ENCODE measurements at regions not wholly inside any gene's neighbourhood (a gene's known extent, or its start where the extent isn't known, plus 50 kb on each side); places are given as distances from the start of the nearest gene placed in this dataset.

DNA sequence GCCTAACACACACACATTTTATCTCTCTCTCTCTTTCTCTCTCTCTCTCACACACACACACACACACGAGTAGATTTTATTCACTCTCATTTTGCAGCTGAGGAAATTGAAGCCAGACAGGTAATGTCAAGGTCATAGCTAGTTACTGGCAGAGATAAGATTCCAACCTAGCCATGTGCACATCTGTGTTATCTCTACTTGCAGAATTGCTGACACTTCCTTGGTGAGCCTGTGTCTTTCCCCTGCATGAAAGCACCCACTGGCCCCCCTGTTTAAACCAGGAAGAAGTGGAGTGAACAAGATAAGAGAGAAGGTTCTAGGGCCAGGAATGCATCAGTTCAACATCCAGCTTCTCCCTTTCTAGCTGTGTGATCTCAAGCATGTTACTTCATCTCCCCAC, 423.7 kb downstream of the TXNL1 start:
- H3K79me2 ChIP-seq (ENCODE audit: low read depth) = no peaks in the 10 kb centered on the region
- Mint-ChIP-seq H3K9me3 (peaks cover 5% of the 10 kb centered on the region), H3K27ac (no peak overlapping the region), H3K27me3 (ENCODE audit: insufficient read depth, low read depth) (no peaks in the 10 kb centered on the region), H3K4me1 (no peaks in the 10 kb centered on the region), H3K4me3 (no peak overlapping the region), H3K36me3 (no peaks in the 10 kb centered on the region)
- no peaks in the 10 kb centered on the region for H4K20me1 ChIP-seq (ENCODE audit: low read depth)
- H3K4me3 ChIP-seq = no peak overlapping the region
- H2AFZ ChIP-seq (replicated peaks) = no peak overlapping the region
- TF ChIP-seq EZH2 (IDR thresholded peaks at IDR 0.05) (no peak), EZH2phosphoT487 (IDR thresholded peaks at IDR 0.05) (no peak)
- TF ChIP-seq, protein P1, sequence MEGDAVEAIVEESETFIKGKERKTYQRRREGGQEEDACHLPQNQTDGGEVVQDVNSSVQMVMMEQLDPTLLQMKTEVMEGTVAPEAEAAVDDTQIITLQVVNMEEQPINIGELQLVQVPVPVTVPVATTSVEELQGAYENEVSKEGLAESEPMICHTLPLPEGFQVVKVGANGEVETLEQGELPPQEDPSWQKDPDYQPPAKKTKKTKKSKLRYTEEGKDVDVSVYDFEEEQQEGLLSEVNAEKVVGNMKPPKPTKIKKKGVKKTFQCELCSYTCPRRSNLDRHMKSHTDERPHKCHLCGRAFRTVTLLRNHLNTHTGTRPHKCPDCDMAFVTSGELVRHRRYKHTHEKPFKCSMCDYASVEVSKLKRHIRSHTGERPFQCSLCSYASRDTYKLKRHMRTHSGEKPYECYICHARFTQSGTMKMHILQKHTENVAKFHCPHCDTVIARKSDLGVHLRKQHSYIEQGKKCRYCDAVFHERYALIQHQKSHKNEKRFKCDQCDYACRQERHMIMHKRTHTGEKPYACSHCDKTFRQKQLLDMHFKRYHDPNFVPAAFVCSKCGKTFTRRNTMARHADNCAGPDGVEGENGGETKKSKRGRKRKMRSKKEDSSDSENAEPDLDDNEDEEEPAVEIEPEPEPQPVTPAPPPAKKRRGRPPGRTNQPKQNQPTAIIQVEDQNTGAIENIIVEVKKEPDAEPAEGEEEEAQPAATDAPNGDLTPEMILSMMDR (IDR thresholded peaks at IDR 0.05) = no peak
- H3K4me1 ChIP-seq = no peaks in the 10 kb centered on the region
- no peaks in the 10 kb centered on the region for H3K36me3 ChIP-seq
- H3K27ac ChIP-seq = no peak overlapping the region
- H3K27me3 ChIP-seq = no peaks in the 10 kb centered on the region
- DNase-seq (ENCODE audit: low spot score) = no peak
- no peaks in the 10 kb centered on the region for H3F3A ChIP-seq (ENCODE audit: low read depth)
- no peaks in the 10 kb centered on the region for H3K9me3 ChIP-seq (ENCODE audit: low read depth)
- no peak overlapping the region for H3K9ac ChIP-seq
- no peak overlapping the region for H3K4me2 ChIP-seq

DNA sequence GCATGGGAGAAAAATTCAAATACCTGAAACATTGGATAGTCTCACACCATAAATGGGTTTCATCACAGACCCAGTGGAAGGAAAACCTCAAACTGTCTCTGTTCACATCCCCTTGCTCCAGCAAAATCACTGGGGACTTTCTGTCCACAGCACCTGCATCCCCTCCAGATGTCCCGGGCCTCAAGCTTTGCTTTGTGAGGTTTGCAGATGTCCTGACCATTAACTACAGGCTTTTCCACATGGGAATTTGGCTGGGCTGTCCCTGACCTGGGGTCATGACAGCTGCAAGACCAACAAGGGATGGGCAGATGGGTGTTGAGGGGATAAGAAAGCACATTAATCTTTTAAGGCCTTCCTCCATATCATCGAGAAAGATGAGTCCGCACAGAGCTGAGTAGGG, 427.9 kb downstream of the TXNL1 start:
- no peaks in the 10 kb centered on the region for H3K79me2 ChIP-seq (ENCODE audit: low read depth)
- H3K4me1 Mint-ChIP-seq = no peaks in the 10 kb centered on the region
- no peaks in the 10 kb centered on the region for H3K27me3 ChIP-seq
- H2AFZ ChIP-seq (replicated peaks) = no peak overlapping the region
- no peaks in the 10 kb centered on the region for H4K20me1 ChIP-seq (ENCODE audit: low read depth)
- no peaks in the 10 kb centered on the region for H3K4me1 ChIP-seq
- H3K9me3 Mint-ChIP-seq = no peaks in the 10 kb centered on the region
- no peak overlapping the region for H3K27ac ChIP-seq
- H3K27me3 Mint-ChIP-seq (ENCODE audit: insufficient read depth, low read depth) = peaks cover 2% of the 10 kb centered on the region
- no peak overlapping the region for H3K4me3 ChIP-seq
- DNase-seq (ENCODE audit: low spot score) = no peak
- H3K36me3 Mint-ChIP-seq = no peaks in the 10 kb centered on the region
- no peak overlapping the region for H3K9ac ChIP-seq
- no peak overlapping the region for H3K27ac Mint-ChIP-seq
- H3K4me2 ChIP-seq = no peak overlapping the region
- no peak overlapping the region for H3K4me3 Mint-ChIP-seq
- no peaks in the 10 kb centered on the region for H3F3A ChIP-seq (ENCODE audit: low read depth)
- H3K9me3 ChIP-seq (ENCODE audit: low read depth) = no peaks in the 10 kb centered on the region
- no peaks in the 10 kb centered on the region for H3K36me3 ChIP-seq
- TF ChIP-seq, protein P1 (IDR thresholded peaks at IDR 0.05) = no peak
- TF ChIP-seq EZH2phosphoT487 (IDR thresholded peaks at IDR 0.05) (no peak), EZH2 (IDR thresholded peaks at IDR 0.05) (no peak)

DNA sequence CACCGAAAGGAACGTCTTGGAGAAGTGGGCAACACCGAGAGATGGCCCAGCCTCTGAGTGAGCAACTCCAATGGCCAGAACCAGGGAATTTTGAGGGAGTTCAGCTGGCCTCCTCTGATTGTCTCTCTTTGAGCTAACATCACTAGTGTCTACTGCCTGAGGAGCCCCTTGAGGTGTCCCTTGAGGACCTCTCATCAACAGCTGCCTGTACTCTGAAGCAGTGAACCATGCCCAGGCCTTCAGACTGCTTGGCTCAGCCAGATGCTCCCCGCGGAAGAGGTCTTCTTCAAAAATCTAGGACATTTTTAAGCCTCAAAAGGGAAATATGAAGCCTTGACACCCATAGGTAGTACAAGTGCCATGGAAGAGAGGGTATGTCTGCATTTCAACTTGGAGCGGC, 430.4 kb downstream of the TXNL1 start:
- H3K4me1 Mint-ChIP-seq = no peaks in the 10 kb centered on the region
- no peaks in the 10 kb centered on the region for H3K9me3 Mint-ChIP-seq
- H3K4me3 ChIP-seq = no peak overlapping the region
- no peak for DNase-seq (ENCODE audit: low spot score)
- H2AFZ ChIP-seq (replicated peaks) = no peak overlapping the region
- no peak overlapping the region for H3K27ac ChIP-seq
- H4K20me1 ChIP-seq (ENCODE audit: low read depth) = no peaks in the 10 kb centered on the region
- no peak overlapping the region for H3K27ac Mint-ChIP-seq
- H3K79me2 ChIP-seq (ENCODE audit: low read depth) = no peaks in the 10 kb centered on the region
- TF ChIP-seq EZH2 (IDR thresholded peaks at IDR 0.05) = no peak
- TF ChIP-seq EZH2phosphoT487 (IDR thresholded peaks at IDR 0.05) = no peak
- TF ChIP-seq, protein P1 (IDR thresholded peaks at IDR 0.05) = no peak
- H3K36me3 ChIP-seq = no peaks in the 10 kb centered on the region
- H3K27me3 ChIP-seq = no peaks in the 10 kb centered on the region
- H3K4me2 ChIP-seq = no peak overlapping the region
- peaks cover 5% of the 10 kb centered on the region for H3K27me3 Mint-ChIP-seq (ENCODE audit: insufficient read depth, low read depth)
- H3K4me3 Mint-ChIP-seq = no peak overlapping the region
- H3K9ac ChIP-seq = no peak overlapping the region
- H3K4me1 ChIP-seq = no peaks in the 10 kb centered on the region
- H3K36me3 Mint-ChIP-seq = no peaks in the 10 kb centered on the region
- no peaks in the 10 kb centered on the region for H3F3A ChIP-seq (ENCODE audit: low read depth)
- H3K9me3 ChIP-seq (ENCODE audit: low read depth) = no peaks in the 10 kb centered on the region

DNA sequence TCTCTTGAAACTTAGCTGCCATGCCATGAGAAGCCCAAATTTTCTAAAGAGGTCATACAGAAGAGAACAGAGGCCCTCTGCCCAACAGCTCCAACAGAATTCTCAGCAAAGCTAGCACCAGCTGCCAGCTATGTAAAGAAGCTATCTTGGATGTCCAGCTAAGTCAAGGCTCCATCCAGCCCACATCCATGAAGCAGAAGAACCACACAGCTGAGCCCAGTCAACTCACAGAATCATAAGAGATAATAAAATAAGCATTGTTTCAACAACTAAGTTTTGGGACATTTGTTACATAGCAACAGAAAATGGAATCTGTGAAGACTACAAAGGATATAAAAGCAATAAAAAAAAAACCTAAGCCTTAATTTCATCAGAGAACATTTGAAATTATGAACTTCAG, 434.3 kb downstream of the TXNL1 start:
- DNase-seq (ENCODE audit: low spot score) = no peak
- H3K36me3 Mint-ChIP-seq = no peaks in the 10 kb centered on the region
- Histone ChIP-seq H4K20me1 (ENCODE audit: low read depth) (no peaks in the 10 kb centered on the region), H3F3A (ENCODE audit: low read depth) (no peaks in the 10 kb centered on the region), H3K79me2 (ENCODE audit: low read depth) (no peaks in the 10 kb centered on the region), H3K36me3 (no peaks in the 10 kb centered on the region), H3K4me2 (no peak overlapping the region), H3K4me3 (no peak overlapping the region), H3K9ac (no peak overlapping the region), H3K9me3 (ENCODE audit: low read depth) (no peaks in the 10 kb centered on the region), H3K27me3 (no peaks in the 10 kb centered on the region), H2AFZ (replicated peaks) (no peak overlapping the region), H3K27ac (no peak overlapping the region), H3K4me1 (no peaks in the 10 kb centered on the region)
- H3K27ac Mint-ChIP-seq = no peak overlapping the region
- no peaks in the 10 kb centered on the region for H3K9me3 Mint-ChIP-seq
- TF ChIP-seq EZH2phosphoT487 (IDR thresholded peaks at IDR 0.05) (no peak), EZH2 (IDR thresholded peaks at IDR 0.05) (no peak)
- TF ChIP-seq, protein P1 (IDR thresholded peaks at IDR 0.05) = no peak
- peaks cover 7% of the 10 kb centered on the region for H3K27me3 Mint-ChIP-seq (ENCODE audit: insufficient read depth, low read depth)
- no peak overlapping the region for H3K4me3 Mint-ChIP-seq
- H3K4me1 Mint-ChIP-seq = peaks cover 10% of the 10 kb centered on the region
